HG02870 (cell line): ENCODE measurements at regions not wholly inside any gene's neighbourhood (a gene's known extent, or its start where the extent isn't known, plus 50 kb on each side); places are given as distances from the start of the nearest gene placed in this dataset.
"Not testable (repeated sequence)": the region's sequence is repeated elsewhere in the genome, so short reads cannot be mapped to it uniquely, and the experiment has no call there.

Source experiments
- ATAC-seq: cut with Tn5 transposase; IDR thresholded peaks from one replicate; pipeline ENCODE4 v1.9.1; 2021; ENCODE audit warnings: mild to moderate bottlenecking, moderate library complexity; ENCODE audit not compliant: unreplicated experiment

DNA sequence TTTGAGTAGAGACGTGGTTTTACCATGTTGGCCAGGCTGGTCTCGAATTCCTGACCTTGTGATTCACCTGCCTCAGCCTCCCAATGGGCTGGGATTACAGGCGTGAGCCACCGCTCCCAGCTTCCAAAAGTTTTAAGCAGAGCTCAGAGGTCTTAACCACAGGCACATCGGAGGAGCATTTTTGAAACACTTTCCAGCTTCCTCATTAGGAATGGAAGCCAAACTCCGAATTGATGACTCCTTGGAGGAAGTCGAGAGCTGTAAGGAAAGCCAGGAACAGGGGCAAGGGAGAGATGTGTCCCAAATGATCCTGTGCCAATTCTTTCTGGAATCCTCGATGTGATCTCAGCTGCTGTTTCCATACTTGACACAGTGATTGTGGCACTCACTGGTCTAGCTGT is 56.2 kb upstream of the CCZ1B start:
- ATAC-seq, result not testable (repeated sequence)

DNA sequence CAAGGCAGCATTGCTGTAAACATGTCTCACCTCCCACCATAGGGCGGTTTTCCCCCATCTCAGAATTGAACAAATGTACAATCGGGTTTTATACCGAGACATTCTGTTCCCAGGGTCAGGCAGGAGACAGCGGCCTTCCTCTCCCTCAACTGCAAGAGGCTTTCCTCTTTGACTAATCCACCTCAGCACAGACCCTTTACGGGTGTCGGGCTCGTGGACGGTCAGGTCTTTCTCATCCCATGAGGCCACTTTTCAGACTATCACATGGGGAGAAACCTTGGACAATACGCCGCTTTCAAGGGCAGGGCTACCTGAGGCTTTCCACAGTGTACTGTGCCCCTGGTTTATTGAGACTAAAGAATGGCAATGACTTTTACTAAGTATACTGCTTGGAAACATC is 57.7 kb upstream of the CCZ1B start:
- ATAC-seq, result not testable (repeated sequence)

DNA sequence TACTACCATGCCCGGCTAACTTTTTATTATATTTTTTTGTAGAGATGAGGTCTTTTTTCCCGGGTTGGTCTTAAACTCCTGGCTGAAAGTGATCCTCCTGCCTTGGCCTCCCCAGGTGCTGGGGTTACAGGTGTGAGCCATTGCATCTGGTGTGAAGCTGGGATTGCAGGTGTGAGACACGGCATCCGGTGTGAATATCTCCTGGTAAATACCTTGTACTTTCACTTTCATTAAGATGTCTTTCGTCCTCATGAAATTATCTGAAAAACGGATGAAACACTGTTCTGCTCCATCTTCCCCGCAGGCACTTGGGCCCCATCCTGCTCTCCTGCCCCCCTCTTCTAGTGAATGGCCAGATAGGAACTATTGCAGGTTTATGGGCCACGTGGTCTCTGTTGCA is 60.1 kb upstream of the CCZ1B start:
- ATAC-seq, result no peak

DNA sequence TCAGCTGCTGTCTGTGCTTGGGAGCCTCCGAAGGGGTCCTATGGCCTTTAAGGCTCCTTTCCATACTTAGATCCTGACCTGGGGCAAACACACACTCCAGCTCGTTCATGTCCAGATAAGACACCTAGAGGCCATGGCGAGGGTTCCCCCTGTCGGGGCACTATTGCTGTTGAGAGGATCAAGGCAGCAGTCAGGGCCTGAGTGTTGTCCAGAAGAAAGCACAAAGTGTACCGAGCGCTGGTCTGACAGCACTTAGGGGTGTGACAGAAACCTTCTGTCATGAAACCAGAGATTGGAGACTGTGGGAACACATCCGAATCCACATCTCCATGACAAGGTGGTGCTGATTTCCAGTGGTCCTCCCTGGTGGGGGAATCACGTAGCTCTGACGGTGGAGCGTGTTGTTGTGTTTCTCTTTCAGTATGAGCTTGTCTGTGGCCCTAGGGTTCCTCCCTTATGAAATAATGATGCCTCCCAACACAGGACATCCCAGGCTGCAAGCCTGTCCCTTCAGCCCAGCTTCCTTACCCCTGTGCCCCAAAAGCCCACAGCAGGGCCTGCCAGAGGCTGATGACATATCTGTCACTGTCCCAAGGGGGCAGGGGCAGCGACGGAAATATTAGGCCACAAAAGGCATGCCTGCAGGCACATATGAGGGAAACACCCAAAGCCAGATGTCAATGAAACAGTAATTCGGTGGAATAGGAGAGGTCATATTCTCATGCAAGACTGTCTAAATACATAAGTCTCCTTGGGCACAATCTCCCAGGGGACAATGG is 62.4 kb upstream of the CCZ1B start:
- not testable (repeated sequence) for ATAC-seq

DNA sequence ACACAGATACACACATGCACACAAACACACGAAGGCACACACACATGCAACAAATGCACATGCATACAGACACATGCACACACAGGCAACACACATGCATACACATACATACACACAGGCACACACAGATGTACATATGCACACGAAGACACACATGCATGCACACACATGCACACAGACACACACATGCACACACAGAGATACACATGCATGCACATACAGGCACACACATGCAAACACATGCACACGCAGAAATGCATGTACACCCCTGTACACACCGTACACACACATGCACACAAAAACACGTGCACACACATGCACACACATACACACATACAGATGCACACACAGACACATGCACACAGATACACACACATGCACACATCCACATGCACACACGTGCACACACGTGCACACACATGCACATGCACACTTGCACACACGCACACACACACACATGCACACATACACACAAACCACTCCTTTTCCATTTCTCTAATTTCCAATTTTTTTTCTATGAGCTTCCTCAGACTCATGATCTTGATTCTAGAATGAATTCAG is 63.3 kb upstream of the CCZ1B start:
- no peak for ATAC-seq

DNA sequence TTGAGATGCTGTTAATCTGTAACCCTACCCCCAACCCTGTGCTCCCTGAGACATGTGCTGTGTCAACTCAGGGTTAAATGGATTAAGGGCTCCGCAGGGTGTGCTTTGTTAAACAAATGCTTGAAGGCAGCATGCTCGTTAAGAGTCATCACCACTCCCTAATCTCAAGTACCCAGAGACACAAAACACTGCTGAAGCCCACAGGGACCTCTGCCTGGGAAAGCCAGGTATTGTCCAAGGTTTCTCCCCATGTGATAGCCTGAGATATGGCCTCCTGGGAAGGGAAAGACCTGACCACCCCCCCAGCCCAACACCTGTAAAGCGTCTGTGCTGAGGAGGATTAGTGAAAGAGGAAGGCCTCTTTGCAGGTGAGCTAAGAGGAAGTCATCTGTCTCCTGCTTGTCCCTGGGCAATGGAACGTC is 76.0 kb upstream of the CCZ1B start:
- not testable (repeated sequence) for ATAC-seq

DNA sequence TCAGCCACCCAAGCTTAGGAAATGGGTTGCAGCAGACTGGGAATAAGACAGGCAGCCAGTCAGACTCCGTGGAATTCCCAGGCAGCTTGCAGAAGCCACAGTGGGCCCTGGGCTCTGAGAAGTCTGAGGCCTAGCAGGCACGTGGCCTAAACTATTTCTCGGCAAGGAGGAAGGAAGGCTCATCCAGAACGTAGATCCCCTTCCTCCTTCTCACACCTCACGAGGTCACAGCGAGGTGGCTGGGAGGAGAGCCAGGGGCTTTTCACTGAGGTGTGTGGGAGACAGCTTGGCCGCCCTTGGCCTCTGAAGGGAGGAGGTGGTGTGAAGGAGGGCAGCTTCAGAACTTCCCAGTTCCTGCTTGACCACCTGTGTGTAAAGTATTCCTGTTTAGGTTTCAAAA is 77.2 kb upstream of the CCZ1B start:
- ATAC-seq, result not testable (repeated sequence)

DNA sequence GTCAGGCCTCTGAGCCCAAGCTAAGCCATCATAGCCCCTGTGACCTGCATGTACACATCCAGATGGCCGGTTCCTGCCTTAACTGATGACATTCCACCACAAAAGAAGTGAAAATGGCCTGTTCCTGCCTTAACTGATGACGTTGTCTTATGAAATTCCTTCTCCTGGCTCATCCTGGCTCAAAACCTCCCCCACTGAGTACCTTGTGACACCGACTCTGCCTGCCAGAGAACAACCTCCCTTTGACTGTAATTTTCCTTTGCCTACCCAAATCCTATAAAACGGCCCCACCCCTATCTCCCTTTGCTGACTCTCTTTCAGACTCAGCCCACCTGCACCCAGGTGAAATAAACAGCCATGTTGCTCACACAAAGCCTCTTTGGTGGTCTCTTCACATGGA is 77.7 kb upstream of the CCZ1B start:
- not testable (repeated sequence) for ATAC-seq

DNA sequence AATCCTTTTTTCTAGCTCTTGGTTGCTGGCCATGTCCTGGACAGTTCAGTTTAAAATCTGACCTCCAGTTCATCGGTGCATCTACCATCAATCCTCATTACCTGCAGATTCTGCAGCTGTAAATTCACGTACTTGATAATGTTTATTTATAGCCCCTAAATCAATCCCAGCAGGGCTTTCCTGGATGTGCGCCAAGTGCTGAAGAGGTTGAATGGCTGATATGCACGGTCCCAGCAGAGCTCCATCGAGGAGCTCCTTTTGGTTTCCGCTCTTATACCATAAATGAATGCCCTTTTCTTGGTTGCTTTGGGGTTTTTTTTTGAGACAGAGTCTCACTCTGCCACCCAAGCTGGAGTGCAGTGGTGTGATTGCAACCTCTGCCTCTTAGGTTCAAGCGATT is 91.2 kb upstream of the CCZ1B start:
- no peak for ATAC-seq

DNA sequence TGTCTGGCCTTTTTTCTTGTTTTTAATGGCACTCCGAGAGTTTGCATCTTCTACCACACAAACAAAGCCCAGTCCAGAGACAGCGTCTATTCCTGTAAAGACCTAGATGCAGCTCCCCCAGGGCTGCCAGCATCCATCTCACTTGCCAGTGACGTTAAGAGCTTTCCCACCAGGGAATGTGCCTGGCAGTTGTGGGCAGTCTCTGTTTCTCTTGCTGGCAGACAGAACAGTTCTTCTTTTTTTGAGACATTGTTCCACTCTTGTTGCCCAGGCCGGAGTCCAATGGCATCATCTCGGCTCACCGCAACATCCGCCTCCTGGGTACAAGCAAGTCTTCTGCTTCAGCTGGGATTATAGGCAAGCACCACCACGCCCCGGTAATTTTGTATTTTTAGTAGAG is 93.1 kb upstream of the CCZ1B start:
- ATAC-seq, result not testable (repeated sequence)

DNA sequence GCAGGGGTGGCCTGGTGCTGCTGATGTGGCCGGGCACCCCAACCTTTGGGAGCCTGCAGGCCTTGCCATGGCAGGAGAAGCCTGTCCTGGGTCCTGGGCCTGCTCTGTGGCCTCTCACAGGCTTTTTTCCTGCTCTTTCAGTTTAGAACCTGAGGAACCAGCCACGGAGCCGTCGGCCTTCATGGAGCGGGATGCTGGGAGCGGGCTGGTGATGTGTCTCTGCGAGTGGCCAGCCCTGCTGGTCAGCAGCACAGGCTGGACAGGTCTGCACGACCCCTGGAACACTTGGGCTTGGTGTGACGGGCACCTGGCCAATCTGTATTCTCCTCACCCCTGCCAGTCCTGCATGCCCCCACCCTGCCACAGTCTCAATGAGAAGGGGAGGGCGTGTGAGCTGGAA is 98.4 kb upstream of the CCZ1B start:
- ATAC-seq, result not testable (repeated sequence)

DNA sequence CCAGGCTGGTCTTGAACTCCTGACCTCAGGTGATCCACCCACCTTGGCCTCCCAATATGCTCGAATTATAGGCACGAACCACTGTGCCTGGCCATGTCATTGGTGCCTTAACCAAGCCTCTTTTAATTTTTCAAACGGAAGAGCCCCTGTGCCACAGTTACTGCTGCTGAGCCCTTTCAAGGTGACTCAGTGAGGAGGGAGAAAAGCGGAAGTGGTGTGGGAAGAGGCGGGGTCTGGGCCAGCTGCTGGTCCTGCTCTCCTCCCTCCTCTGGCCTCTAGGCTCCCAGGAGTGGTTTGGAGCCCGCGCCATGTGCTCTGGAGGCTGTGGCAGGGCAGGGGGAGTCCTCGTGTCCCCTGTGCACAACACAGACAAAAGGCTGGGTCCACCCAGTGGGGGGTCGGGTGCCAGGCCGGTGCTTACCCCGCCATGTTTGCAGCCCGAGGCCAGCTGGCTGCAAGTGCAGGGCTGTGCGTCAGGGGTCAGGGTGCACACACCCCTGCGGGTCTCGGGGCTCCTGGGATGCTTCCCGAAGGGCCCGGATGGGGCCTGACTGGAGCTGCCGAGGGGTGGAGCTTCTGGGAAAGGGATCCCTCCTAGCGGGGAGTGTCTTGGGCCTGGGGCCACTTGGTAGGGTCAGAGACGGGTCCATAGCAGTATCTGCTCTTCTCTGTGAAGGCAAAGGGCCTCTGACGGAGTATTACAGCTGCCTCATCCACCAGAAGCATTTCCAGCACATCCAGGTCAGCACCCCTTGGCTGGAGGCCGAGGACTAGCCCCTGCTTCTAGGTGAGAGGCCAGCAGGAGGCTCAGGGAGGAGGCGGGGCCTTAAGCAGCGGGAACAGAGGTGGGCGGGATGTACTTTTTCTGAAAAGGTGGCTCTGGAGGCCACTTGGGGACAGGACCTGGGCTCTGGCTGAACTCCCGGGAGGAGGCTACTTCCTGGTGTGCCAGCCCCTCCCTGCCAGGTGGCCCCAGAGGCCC is 100.4 kb upstream of the CCZ1B start:
- not testable (repeated sequence) for ATAC-seq

DNA sequence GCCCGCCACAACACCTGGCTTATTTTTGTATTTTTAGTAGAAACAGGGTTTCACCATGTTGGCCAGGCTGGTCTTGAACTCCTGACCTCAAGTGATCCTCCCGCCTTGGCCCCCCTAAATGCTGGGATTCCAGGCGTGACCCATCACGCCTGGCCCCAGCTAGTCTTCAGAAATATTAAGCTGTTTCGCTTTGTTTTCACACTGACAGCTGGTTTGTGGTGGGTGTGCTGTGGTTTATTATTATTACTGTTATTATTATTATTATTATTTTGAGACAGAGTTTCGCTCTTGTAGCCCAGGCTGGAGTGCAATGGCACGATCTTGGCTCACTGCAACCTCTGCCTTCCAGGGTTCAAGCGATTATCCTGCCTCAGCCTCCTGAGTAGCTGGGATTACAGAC is 101.6 kb upstream of the CCZ1B start:
- not testable (repeated sequence) for ATAC-seq

DNA sequence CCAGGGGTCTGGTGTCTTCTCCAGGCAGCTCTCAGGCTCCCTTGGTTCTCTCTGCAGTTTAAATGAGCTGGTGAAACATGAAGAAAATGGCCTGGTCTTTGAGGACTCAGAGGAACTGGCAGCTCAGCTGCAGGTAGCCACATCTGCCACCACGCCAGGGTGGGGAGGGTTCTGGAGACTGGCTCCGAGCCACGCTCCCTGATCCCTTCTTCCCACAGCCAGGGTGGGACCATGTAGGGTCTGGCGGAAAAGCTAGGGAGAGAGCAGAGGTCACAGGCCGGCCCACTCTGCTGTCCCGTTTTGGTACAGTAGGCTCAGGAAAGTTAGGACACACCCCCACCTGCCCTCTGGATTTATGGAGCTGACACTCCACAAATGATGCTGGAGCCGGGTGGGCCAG is 103.5 kb upstream of the CCZ1B start:
- not testable (repeated sequence) for ATAC-seq

DNA sequence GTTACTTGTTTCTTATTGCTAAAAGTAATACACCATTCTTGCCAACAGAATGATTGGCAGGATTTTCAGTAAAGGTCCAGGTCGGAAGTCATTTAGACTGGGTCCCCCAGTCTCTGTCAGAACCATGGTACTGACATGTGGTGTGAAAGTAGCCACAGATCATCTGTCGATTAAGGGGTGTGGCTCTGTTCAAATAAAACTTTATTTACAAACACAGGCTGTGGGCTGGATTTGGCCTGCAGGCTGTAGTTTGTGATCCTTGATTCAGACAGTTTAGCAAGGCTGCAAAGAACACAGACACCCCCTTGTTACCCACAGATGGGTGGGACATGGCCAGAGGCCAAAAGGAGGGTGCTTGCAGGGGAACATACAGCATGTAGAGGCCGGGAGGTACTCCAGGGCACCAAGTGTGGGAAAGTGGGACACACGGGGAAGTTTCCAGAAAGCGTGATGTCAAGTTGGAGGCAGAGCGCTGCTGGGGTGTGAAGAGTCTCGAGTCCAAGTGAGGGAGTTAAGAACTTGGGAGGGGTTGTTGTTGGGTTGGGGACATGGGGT is 104.1 kb upstream of the CCZ1B start:
- not testable (repeated sequence) for ATAC-seq

DNA sequence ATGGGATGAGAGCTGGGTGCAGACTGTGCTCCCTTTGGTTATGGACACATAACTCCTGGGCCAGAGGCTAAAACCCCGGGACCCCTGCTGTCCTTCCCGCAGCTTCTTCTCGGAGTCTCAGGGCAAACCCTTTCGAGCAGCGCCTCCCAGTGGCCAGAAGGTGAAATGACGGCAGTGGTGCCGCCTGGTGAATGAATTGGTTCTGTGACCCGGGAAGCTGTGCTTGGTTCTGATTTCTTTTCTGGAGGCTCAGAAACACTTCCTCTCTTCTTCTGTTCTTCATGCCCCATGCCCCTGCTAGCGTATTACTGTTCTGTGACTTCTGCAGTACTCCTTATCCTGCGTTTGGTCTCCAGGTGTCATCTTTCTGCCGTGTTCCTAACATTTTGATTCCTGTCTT is 104.7 kb upstream of the CCZ1B start:
- ATAC-seq, result not testable (repeated sequence)

DNA sequence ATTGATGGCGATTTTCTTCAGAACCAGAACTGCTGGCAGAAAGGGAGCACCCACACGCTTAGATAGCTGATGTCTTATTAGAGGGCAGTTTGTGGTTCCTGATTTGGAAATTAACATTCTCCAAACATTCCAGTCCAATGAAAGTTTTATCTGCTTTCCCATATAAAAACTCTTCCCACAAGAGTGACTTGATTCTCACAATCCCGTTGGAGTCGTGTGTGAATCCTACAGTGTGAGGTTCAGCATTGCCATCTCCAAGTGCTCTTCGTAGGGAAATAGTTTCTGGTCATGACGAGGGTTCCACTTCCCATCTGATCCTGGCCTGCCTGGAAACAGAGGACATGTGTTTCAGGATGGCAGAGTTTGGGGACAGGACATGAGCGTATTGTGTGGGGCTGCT is 105.4 kb upstream of the CCZ1B start:
- ATAC-seq, result not testable (repeated sequence)

DNA sequence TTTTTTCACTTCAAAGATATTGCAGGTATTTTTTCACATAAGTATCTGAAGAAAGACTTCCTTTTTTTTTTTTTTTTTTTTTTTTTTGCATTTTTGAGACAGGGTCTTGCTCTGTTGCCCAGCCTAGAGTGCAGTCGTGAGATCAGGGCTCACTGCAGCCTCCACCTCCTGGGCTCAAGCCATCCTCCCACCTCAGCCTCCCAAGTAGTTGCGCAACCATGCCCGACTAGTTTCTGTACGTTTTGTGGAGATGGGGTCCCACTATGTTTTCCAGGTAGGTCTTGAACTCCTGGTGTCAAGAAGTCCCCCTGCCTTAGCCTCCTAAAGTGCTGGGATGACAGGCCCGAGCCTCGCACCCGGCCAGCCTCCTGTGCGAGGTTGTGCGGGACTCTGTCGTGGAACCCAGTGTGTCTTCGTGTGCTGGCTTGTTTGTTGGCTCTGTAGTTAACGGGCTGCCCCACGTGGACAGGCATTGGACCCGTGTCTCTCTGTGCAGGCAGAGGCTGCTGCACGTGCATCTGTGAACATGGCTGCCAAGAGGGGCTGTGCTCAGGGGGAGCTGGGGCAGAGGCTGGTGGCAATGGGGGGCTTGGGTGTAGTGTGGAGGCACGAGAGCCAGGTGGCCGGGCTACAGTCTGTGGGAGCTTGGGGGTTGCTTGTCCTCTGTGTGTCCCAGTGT is 108.0 kb upstream of the CCZ1B start:
- ATAC-seq, result not testable (repeated sequence)

DNA sequence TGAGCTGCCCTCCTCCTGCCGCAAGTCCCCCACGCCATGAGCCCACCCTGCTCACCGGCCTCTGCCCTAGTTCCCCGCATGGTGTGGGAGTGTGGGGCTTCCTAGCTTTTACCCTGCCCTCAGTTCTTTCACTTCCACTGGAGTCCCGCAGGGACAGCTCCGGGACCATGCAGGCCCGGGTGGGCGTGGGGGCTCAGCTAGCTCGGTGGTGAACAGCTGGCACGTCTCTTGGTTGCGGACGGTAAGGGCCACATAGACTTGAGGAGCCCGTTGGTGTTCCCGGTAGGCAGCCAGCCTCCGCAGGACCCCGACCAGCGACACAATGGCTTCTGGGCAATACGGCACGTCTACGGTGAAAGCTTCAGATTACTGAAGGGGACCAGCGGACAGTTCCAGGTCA is 108.9 kb upstream of the CCZ1B start:
- ATAC-seq, result no peak

DNA sequence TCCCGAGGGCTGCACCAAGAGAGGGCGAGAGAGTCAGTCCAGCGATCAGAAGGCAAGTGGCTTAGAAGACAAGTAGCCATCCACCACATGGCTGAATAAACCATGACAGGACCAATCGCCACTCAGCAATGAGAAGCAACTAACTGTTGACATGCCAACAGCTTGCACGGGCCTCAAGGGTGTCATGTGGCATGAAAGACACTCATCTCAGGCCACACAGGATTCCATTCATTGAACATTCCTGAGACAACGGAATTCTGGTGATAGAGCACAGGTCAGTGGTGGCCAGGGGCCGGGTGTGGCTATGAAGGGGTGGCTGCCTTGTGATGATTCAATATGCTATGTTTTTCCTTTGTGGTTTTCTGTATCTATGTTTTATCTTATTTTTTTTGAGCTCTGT is 110.6 kb upstream of the CCZ1B start:
- not testable (repeated sequence) for ATAC-seq

DNA sequence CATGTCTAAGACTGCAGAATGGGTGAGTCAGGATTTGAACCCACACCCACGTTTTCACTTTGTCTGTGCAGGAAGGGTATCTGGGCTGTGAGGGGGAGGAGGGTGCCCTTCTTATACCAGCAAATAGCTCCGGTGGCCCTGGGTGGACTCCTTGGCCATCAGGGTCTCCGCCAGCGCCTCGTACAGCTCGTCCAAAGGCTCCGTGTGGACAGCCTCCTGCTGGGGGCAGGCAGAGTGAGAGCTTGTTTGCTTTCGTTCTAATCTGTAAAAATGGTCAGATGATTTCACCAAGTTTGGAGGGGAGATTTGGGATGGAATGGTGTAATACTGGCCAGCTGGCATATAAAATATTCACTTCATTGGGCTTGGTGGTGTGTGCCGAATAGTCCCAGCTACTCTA is 111.7 kb upstream of the CCZ1B start:
- ATAC-seq, result not testable (repeated sequence)
